ENCODE measurements at regions not wholly inside any gene's neighbourhood (a gene's known extent, or its start where the extent isn't known, plus 50 kb on each side); places are given as distances from the start of the nearest gene placed in this dataset.
"Not testable (repeated sequence)": the region's sequence is repeated elsewhere in the genome, so short reads cannot be mapped to it uniquely, and the experiment has no call there.

DNA sequence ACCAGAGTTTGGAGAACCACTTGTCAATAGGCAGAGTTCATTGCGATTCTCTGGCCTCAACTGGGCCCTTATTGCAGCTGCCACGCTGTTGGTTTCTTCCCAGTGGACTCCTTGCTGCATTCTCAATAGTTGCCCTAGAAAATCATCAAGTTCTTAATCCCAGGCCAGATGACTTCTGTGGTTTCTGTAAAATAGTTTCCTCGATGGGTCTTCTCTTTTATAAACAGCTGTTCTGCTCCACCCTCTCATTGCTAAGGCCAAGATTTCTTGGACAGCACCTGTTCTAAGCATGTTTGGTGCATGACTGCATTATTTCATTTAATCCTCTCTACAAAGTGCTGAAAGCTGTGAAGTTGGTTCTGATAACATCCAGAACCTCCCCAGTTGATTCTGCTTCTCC lies 131.0 kb downstream of the BCL2L11 start:
- DNase-seq (ENCODE audit: low read depth), result no peak

DNA sequence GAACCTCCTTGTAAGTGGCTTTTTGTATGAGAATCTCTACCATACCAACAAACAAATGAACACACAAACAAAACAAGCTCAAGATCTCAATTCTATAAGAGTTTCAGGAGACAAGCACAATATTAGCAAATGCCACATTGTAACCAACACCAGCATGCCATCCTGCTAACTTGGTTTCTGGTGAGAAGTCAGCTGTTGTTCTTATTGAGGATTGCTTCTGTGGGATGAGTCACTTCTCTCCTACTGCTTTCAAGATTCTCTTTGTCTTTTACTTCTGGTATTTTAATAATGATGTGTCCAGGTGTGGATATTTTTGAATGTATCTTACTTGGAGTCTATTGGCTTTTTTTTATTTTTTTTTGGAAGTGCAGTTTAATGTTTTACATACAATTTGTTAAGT lies 131.7 kb downstream of the BCL2L11 start:
- no peak for DNase-seq (ENCODE audit: low read depth)

GRCh38 chr2:111254916-111255315 lies 134.2 kb downstream of the BCL2L11 start:
- DNase-seq (ENCODE audit: low read depth), result not testable (repeated sequence)

GRCh38 chr2:111256628-111257027 lies 135.9 kb downstream of the BCL2L11 start:
- not testable (repeated sequence) for DNase-seq (ENCODE audit: low read depth)

- DNase-seq (ENCODE audit: low read depth), result not testable (repeated sequence)
Measured at GRCh38 chr2:111257607-111258006, 136.9 kb downstream of the BCL2L11 start.

GRCh38 chr2:111258318-111258717 lies 137.6 kb downstream of the BCL2L11 start:
- not testable (repeated sequence) for DNase-seq (ENCODE audit: low read depth)

DNA sequence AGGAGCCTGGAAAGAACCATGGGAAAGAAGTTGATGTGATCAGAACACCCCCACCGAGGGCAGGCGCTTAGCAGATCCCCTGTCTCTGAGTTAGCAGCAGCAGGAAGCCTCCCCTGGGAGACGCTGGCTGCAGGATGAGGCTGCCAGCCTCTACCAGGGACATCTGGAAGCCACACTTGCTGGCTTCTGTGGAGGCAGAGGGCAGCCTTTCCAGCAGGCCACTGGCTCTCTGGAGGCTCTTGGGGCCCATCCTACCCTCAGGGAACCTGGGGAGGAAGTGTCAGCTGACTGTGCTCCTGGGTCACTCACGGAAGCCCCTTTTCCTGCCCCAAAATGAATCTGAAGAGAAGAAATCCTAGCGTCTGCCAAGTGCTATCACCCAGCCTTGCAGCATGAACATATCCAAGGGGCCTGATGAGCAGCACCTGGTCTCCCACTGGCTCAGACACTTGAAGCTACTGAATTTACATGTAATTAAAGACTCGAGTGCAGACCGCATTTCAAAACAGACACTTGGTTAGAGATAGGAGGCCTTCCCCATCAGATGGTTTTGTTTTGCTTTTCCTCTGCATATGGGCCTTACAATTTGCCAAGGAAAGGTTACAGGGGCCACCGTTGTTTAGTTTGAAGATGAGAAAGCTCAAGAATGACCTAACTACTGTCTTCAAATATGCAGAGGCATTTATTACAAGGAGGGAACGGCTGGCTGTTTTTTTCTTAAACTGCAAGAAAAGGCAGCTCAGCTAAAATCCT lies 142.1 kb downstream of the BCL2L11 start:
- not testable (repeated sequence) for DNase-seq (ENCODE audit: low read depth)

DNA sequence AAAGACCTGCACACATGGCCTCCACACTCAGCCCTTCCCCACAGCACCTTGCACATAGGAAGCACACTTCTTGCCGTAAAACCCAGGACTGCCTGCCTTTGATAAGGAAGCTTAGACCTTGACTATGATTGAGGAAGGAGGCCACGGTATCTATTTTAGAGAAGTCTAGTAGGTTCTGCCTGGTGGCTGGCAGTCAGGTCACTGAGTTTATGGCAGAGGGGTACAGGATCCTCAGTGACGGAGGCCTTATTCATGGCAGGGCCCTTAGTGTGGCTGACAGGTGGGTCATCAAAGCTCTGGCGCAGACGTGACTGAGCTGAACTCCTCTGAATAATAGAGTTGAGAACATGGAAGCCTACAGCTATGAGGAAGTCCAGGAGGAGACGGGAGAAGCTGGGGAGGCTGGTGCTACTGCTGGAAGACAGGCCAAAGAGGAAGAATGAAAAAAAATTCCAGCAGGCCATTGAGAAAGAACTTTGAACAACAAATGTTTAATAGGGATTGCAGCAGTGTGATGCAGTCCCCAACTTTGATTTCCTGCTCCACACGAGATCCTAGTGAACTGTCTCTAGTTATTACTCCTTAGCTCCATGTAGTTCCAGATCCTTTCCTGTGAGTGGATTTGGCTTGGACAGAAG lies 142.8 kb downstream of the BCL2L11 start:
- not testable (repeated sequence) for DNase-seq (ENCODE audit: low read depth)

GRCh38 chr2:111264956-111265355 lies 144.2 kb downstream of the BCL2L11 start:
- DNase-seq (ENCODE audit: low read depth), result not testable (repeated sequence)

GRCh38 chr2:111266556-111266955 lies 145.8 kb downstream of the BCL2L11 start:
- not testable (repeated sequence) for DNase-seq (ENCODE audit: low read depth)

GRCh38 chr2:111267038-111267437 lies 146.3 kb downstream of the BCL2L11 start:
- not testable (repeated sequence) for DNase-seq (ENCODE audit: low read depth)

- DNase-seq (ENCODE audit: low read depth), result not testable (repeated sequence)
Measured at GRCh38 chr2:111269761-111270323, 149.1 kb downstream of the BCL2L11 start.

DNA sequence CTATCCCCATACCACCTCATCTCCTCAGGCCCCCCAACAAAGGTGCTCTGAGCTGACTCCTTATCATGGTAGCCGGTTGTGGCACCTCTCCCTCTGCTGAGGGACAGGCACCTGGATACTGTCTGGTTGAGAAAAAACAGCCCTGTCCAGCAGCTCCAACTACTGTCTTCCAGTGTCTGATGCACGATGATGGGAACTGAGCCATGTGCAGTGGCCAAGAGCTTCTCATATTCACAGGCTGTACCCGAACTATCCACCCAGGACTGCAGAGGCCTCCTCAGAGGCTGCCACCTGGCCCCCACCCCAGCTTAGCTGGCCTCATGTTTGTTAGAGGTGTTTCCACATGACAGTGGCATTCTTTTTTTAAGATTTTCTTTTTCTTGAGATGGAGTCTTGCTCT lies 149.9 kb downstream of the BCL2L11 start:
- DNase-seq (ENCODE audit: low read depth), result not testable (repeated sequence)

DNA sequence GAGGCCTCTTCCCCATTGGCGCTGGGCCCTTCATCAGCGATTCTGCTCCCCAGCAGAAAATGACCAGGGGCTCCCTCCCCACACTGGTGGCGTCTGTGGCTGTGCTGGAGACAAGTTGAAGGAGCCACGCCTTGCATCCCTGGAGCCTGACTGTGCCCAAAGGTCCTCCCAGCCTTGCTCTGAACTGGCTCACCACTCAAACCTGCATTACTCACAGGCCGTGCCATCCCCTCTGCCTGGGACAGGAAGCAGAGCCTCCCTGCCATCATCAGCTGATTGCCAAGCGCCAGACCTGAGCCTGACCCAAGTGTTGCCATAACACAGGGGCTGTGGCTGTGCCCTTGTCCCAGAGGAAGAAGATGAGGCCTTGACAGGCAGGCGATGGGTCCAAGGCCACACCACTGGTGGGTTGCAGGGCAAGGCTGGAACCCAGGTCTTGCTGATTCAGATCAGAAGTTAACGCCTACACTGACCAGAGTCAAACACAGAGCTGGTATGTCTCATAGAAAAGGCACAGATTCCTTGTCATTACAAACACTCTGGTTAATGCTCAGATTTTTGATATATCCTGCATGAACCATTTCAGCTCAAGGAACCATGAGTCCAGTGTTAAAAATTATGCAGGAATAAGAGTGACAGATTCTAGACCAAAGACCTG lies 151.1 kb downstream of the BCL2L11 start:
- DNase-seq (ENCODE audit: low read depth), result not testable (repeated sequence)

GRCh38 chr2:111273007-111273406 lies 152.3 kb downstream of the BCL2L11 start:
- not testable (repeated sequence) for DNase-seq (ENCODE audit: low read depth)

GRCh38 chr2:111275047-111275853 lies 154.5 kb downstream of the BCL2L11 start:
- DNase-seq (ENCODE audit: low read depth), result not testable (repeated sequence)

DNA sequence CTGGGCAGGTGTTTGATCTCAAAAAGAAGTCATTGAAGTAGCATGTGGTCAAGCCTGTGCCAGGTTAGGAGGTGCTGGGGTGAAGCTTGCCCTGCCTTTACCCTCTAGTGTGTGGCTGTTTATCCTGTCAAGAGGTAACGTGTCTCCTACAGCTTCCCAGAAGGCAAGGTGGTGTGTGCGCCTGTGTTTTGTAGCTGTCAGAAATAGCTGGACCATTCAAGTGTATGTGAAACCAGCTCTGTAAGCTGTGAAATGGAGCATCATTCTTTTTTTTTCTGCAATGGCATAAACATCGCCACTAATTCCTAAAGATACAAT lies 155.1 kb downstream of the BCL2L11 start:
- DNase-seq (ENCODE audit: low read depth), result not testable (repeated sequence)

GRCh38 chr2:111278133-111278532 lies 157.4 kb downstream of the BCL2L11 start:
- DNase-seq (ENCODE audit: low read depth), result not testable (repeated sequence)

DNA sequence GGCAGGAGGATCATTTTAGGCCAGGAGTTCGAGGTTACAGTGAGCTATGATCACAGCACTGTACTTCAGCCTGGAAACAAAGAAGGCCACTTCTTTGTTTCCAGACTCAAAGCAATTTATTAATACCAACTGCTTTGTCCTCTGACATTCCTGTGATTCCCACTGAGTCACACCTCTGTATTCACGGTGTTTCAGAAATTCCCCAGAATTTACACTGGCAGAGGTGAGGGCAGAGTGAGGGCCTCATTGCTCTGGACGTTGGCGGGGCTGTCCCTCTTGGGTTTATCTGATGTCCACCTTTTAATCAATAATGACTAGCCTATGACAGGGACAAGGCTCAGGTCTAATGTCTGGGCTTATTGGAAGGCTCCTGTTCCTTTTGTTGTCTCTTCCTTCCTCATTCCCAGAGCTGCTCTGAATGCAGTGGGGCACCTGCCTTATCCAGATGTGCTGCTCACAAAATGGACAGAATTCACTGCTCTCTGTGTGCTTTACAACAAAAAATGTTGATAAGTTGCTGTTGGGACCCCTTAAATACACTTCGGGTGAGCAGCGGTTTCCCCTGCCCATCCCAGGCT lies 160.1 kb downstream of the BCL2L11 start:
- not testable (repeated sequence) for DNase-seq (ENCODE audit: low read depth)

- not testable (repeated sequence) for DNase-seq (ENCODE audit: low read depth)
Measured at GRCh38 chr2:111282162-111282561, 161.4 kb downstream of the BCL2L11 start.
